ENCODE measurements at regions not wholly inside any gene's neighbourhood (a gene's known extent, or its start where the extent isn't known, plus 50 kb on each side); places are given as distances from the start of the nearest gene placed in this dataset.

GRCh38 chr7:67809586-67809985 is 813.0 kb downstream of the TYW1 start:
- intact Hi-C loops (cut with DNase I; ENCODE audit: low total_unique reads): no loop called here

GRCh38 chr7:67813621-67814292 is 817.1 kb downstream of the TYW1 start:
- Histone ChIP-seq H3K9me3 (peaks cover 0 to 28% (median 4%) of the 10 kb centered on the region in 4 donors), H3K27ac (no peak overlapping the region), H3K4me1 (no peaks in the 10 kb centered on the region), H3K27me3 (no peaks in the 10 kb centered on the region), H3K36me3 (no peaks in the 10 kb centered on the region), H3K4me3 (no peak overlapping the region)
- TF ChIP-seq POLR2A (IDR thresholded peaks at IDR 0.05) (no peak), CTCF (IDR thresholded peaks at IDR 0.05) (no peak), POLR2AphosphoS5 (IDR thresholded peaks at IDR 0.05) (no peak), EP300 (IDR thresholded peaks at IDR 0.05) (no peak)
- WGBS, 5 donors: 66 to 82% (median 74%) methylated on average over 9 of the region's 9 CpGs
- intact Hi-C loops (cut with DNase I; ENCODE audit: low total_unique reads): no loop called here
- no peak for DNase-seq

More at GRCh38 chr7:67809586-67809985, 813.0 kb downstream of the TYW1 start:
- Histone ChIP-seq H3K9me3 (peaks cover 0 to 8% (median 2%) of the 10 kb centered on the region in 4 donors), H3K27me3 (no peaks in the 10 kb centered on the region), H3K4me1 (no peaks in the 10 kb centered on the region), H3K4me3 (no peak overlapping the region), H3K36me3 (no peaks in the 10 kb centered on the region), H3K27ac (no peak overlapping the region)
- DNase-seq: no peak
- 90 to 95% (median 92%) methylated on average over 8 of the region's 8 CpGs for WGBS, 5 donors
- TF ChIP-seq POLR2A (IDR thresholded peaks at IDR 0.05) (no peak), CTCF (IDR thresholded peaks at IDR 0.05) (no peak), EP300 (IDR thresholded peaks at IDR 0.05) (no peak), POLR2AphosphoS5 (IDR thresholded peaks at IDR 0.05) (no peak)

GRCh38 chr7:67817481-67817880 is 820.8 kb downstream of the TYW1 start:
- intact Hi-C loops (cut with DNase I; ENCODE audit: low total_unique reads): no loop called here
- no peaks in the 10 kb centered on the region for H3K36me3 ChIP-seq
- 90 to 100% (median 94%) methylated on average over 1 of the region's 1 CpG for WGBS, 5 donors
- no peak overlapping the region for H3K4me3 ChIP-seq
- H3K9me3 ChIP-seq: peaks cover 0 to 28% (median 4%) of the 10 kb centered on the region in 4 donors
- TF ChIP-seq POLR2AphosphoS5 (IDR thresholded peaks at IDR 0.05): no peak
- TF ChIP-seq EP300 (IDR thresholded peaks at IDR 0.05): no peak
- no peak for TF ChIP-seq CTCF (IDR thresholded peaks at IDR 0.05)
- TF ChIP-seq POLR2A (IDR thresholded peaks at IDR 0.05): no peak
- no peaks in the 10 kb centered on the region for H3K27me3 ChIP-seq
- no peak overlapping the region for H3K27ac ChIP-seq
- DNase-seq: no peak
- no peaks in the 10 kb centered on the region for H3K4me1 ChIP-seq

GRCh38 chr7:67821116-67821515 is 824.5 kb downstream of the TYW1 start:
- no peak for DNase-seq
- Histone ChIP-seq H3K4me3 (no peak overlapping the region), H3K9me3 (peaks cover 0 to 38% (median 4%) of the 10 kb centered on the region in 4 donors), H3K27me3 (no peaks in the 10 kb centered on the region), H3K36me3 (no peaks in the 10 kb centered on the region), H3K4me1 (no peaks in the 10 kb centered on the region), H3K27ac (no peak overlapping the region)
- WGBS, 5 donors: 83 to 89% (median 86%) methylated on average over 7 of the region's 7 CpGs
- intact Hi-C loops (cut with DNase I; ENCODE audit: low total_unique reads): no loop called here
- TF ChIP-seq CTCF (IDR thresholded peaks at IDR 0.05) (no peak), EP300 (IDR thresholded peaks at IDR 0.05) (no peak), POLR2A (IDR thresholded peaks at IDR 0.05) (no peak), POLR2AphosphoS5 (IDR thresholded peaks at IDR 0.05) (no peak)
